ENCODE measurements at regions not wholly inside any gene's neighbourhood (a gene's known extent, or its start where the extent isn't known, plus 50 kb on each side); places are given as distances from the start of the nearest gene placed in this dataset.
"Not testable (repeated sequence)": the region's sequence is repeated elsewhere in the genome, so short reads cannot be mapped to it uniquely, and the experiment has no call there.

- H3K4me2 ChIP-seq (ENCODE audit: insufficient read depth in 1 of 2, low read depth in 2 of 2, low read length in 2 of 2); H3K36me3 ChIP-seq (ENCODE audit: control insufficient read depth in 2 of 4, insufficient read depth in 4 of 4, low read length in 3 of 4); H2BK20ac ChIP-seq (ENCODE audit: low read length); H2BK15ac ChIP-seq (ENCODE audit: low read length); H3K27me3 ChIP-seq (replicated peaks in 1 of 4; ENCODE audit: control insufficient read depth in 3 of 4, extremely low read depth in 1 of 4, insufficient read depth in 3 of 4, low read length in 3 of 4); H2AFZ ChIP-seq (ENCODE audit: low read length); H4K20me1 ChIP-seq (replicated peaks in 1 of 2; ENCODE audit: control insufficient read depth in 1 of 2, insufficient read depth in 2 of 2, low read length in 2 of 2); DNase-seq (ENCODE audit: low read depth in 1 of 2, low spot score in 2 of 2); H3K56ac ChIP-seq (replicated peaks; ENCODE audit: insufficient read length, low read depth, low read length); H3K23me2 ChIP-seq (ENCODE audit: low read depth, low read length); H3K4me1 ChIP-seq (replicated peaks in 1 of 4; ENCODE audit: control insufficient read depth in 3 of 4, insufficient read depth in 4 of 4, low read length in 3 of 4); H4K91ac ChIP-seq (replicated peaks; ENCODE audit: insufficient read length, low read length); H4K5ac ChIP-seq (ENCODE audit: insufficient read length, low read depth, low read length); POLR2A ChIA-PET (ENCODE audit: partially characterized antibody); H3K4ac ChIP-seq (replicated peaks; ENCODE audit: insufficient read length, low read depth, low read length); CTCF ChIA-PET (ENCODE audit: partially characterized antibody); H2AK5ac ChIP-seq (ENCODE audit: low read depth, low read length); H3K14ac ChIP-seq (ENCODE audit: insufficient read length); H3K18ac ChIP-seq (ENCODE audit: extremely low read depth, low read length); H3K4me3 ChIP-seq (ENCODE audit: extremely low read depth in 1 of 4, insufficient read depth in 2 of 4, low read depth in 3 of 4, low read length in 4 of 4); H2BK120ac ChIP-seq (replicated peaks; ENCODE audit: low read depth, low read length); H3K9me3 ChIP-seq (ENCODE audit: insufficient read depth in 2 of 2, low read depth in 1 of 2, low read length in 1 of 2); H2BK12ac ChIP-seq (ENCODE audit: low read depth, low read length); FAIRE-seq; H2BK5ac ChIP-seq (ENCODE audit: low read depth, low read length); H3K23ac ChIP-seq (ENCODE audit: insufficient read length); H3K79me1 ChIP-seq (ENCODE audit: low read depth, low read length); H4K8ac ChIP-seq (ENCODE audit: extremely low read depth, insufficient read depth, low read length); H3K9ac ChIP-seq (replicated peaks in 1 of 4; ENCODE audit: extremely low read depth in 1 of 4, low read depth in 3 of 4, low read length in 3 of 4); H3K27ac ChIP-seq (ENCODE audit: low read depth, low read length); H3K79me2 ChIP-seq (ENCODE audit: control insufficient read depth in 1 of 2, insufficient read depth in 2 of 2, low read length in 2 of 2): not testable (repeated sequence)
- 95% methylated on average over 1 of the region's 2 CpGs; no CpG with 5 or more reads in 1 of the 2 experiments for WGBS, 2 experiments (ENCODE audit: extremely low coverage in 1 of 2, insufficient coverage in 1 of 2, insufficient read length in 1 of 2, insufficient replicate concordance in 2 of 2, low coverage in 1 of 2, low lambda C conversion rate in 2 of 2, missing lambda C conversion rate in 1 of 2)
Observed at GRCh38 chr5:100346269-100346668, 188.9 kb upstream of the FAM174A start.

GRCh38 chr5:100341485-100341884, 193.7 kb upstream of the FAM174A start:
- DNase-seq (ENCODE audit: low read depth in 1 of 2, low spot score in 2 of 2); H3K79me1 ChIP-seq (ENCODE audit: low read depth, low read length); H2BK12ac ChIP-seq (ENCODE audit: low read depth, low read length); H4K5ac ChIP-seq (ENCODE audit: insufficient read length, low read depth, low read length); H3K36me3 ChIP-seq (ENCODE audit: control insufficient read depth in 2 of 4, insufficient read depth in 4 of 4, low read length in 3 of 4); H2BK120ac ChIP-seq (replicated peaks; ENCODE audit: low read depth, low read length); H2BK5ac ChIP-seq (ENCODE audit: low read depth, low read length); H3K14ac ChIP-seq (ENCODE audit: insufficient read length); H3K27me3 ChIP-seq (replicated peaks in 1 of 4; ENCODE audit: control insufficient read depth in 3 of 4, extremely low read depth in 1 of 4, insufficient read depth in 3 of 4, low read length in 3 of 4); H3K23me2 ChIP-seq (ENCODE audit: low read depth, low read length); H3K4me1 ChIP-seq (replicated peaks in 1 of 4; ENCODE audit: control insufficient read depth in 3 of 4, insufficient read depth in 4 of 4, low read length in 3 of 4); POLR2A ChIA-PET (ENCODE audit: partially characterized antibody); H3K9me3 ChIP-seq (ENCODE audit: insufficient read depth in 2 of 2, low read depth in 1 of 2, low read length in 1 of 2); H3K4me2 ChIP-seq (ENCODE audit: insufficient read depth in 1 of 2, low read depth in 2 of 2, low read length in 2 of 2); H4K8ac ChIP-seq (ENCODE audit: extremely low read depth, insufficient read depth, low read length); H3K23ac ChIP-seq (ENCODE audit: insufficient read length); H4K91ac ChIP-seq (replicated peaks; ENCODE audit: insufficient read length, low read length); H4K20me1 ChIP-seq (replicated peaks in 1 of 2; ENCODE audit: control insufficient read depth in 1 of 2, insufficient read depth in 2 of 2, low read length in 2 of 2); H2BK15ac ChIP-seq (ENCODE audit: low read length); H3K18ac ChIP-seq (ENCODE audit: extremely low read depth, low read length); H3K79me2 ChIP-seq (ENCODE audit: control insufficient read depth in 1 of 2, insufficient read depth in 2 of 2, low read length in 2 of 2); H2AFZ ChIP-seq (ENCODE audit: low read length); H3K56ac ChIP-seq (replicated peaks; ENCODE audit: insufficient read length, low read depth, low read length); H3K4ac ChIP-seq (replicated peaks; ENCODE audit: insufficient read length, low read depth, low read length); H3K27ac ChIP-seq (ENCODE audit: low read depth, low read length); H3K9ac ChIP-seq (replicated peaks in 1 of 4; ENCODE audit: extremely low read depth in 1 of 4, low read depth in 3 of 4, low read length in 3 of 4); H2AK5ac ChIP-seq (ENCODE audit: low read depth, low read length); H2BK20ac ChIP-seq (ENCODE audit: low read length); CTCF ChIA-PET (ENCODE audit: partially characterized antibody); H3K4me3 ChIP-seq (ENCODE audit: extremely low read depth in 1 of 4, insufficient read depth in 2 of 4, low read depth in 3 of 4, low read length in 4 of 4): not testable (repeated sequence)
- FAIRE-seq, result peak; percentile 70
- no CpG with 5 or more reads among the region's 3 CpGs for WGBS, 2 experiments (ENCODE audit: extremely low coverage in 1 of 2, insufficient coverage in 1 of 2, insufficient read length in 1 of 2, insufficient replicate concordance in 2 of 2, low coverage in 1 of 2, low lambda C conversion rate in 2 of 2, missing lambda C conversion rate in 1 of 2)

Measured in H1 (cell line).